ENCODE measurements at regions not wholly inside any gene's neighbourhood (a gene's known extent, or its start where the extent isn't known, plus 50 kb on each side); places are given as distances from the start of the nearest gene placed in this dataset.

DNA sequence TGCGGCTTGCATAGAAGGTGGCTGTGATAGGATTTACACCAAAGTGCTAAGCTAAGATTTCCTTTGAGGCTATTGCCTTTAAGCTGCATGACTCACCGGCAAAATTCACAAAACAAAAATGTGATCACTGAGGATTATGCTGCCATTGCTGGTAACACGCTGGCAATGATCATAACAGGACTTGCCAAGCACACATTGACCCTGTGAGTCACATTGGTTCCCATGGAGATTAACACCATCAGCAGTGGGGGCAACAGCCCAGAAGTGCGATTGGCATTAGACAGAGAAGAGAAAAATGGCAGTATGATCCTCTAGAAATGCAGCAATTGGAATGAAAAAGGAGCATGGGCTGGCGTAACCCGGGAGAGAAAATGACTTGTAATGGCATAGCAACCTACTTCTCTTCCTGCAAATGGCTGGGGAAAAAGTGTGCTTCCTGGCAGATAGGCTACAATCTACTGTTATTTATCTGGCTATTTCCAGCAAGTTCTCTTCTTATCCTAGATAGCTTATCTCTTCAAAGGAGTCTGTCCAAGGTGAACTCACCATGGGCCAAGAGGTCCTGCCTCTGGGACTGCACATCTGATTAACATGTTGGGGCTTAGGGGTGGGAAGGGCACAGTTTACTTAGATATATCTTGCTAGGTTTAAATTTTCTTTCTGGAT is 314.2 kb upstream of the IGFBP7 start:
- TF ChIP-seq, protein P1, sequence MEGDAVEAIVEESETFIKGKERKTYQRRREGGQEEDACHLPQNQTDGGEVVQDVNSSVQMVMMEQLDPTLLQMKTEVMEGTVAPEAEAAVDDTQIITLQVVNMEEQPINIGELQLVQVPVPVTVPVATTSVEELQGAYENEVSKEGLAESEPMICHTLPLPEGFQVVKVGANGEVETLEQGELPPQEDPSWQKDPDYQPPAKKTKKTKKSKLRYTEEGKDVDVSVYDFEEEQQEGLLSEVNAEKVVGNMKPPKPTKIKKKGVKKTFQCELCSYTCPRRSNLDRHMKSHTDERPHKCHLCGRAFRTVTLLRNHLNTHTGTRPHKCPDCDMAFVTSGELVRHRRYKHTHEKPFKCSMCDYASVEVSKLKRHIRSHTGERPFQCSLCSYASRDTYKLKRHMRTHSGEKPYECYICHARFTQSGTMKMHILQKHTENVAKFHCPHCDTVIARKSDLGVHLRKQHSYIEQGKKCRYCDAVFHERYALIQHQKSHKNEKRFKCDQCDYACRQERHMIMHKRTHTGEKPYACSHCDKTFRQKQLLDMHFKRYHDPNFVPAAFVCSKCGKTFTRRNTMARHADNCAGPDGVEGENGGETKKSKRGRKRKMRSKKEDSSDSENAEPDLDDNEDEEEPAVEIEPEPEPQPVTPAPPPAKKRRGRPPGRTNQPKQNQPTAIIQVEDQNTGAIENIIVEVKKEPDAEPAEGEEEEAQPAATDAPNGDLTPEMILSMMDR (IDR thresholded peaks at IDR 0.05): no peak
- TF ChIP-seq POLR2A (IDR thresholded peaks at IDR 0.05) (no peak), POLR2AphosphoS5 (IDR thresholded peaks at IDR 0.05; ENCODE audit: insufficient read depth in 1 of 2, low read depth in 1 of 2) (no peak)
